DND-41 (cell line): ENCODE measurements at regions not wholly inside any gene's neighbourhood (a gene's known extent, or its start where the extent isn't known, plus 50 kb on each side); places are given as distances from the start of the nearest gene placed in this dataset.
A peak's percentile ranks its signal among the peaks of the same experiment; 100 is the strongest.

ENCODE experiments used
- ATAC-seq: fragments of 200-7000 bp; cut with Tn5 transposase; 3 replicates; pipeline ENCODE4 v1.9.1; 2021; ENCODE audit warnings: low read depth; ENCODE audit not compliant: insufficient read depth
- DNase-seq: peaks from one replicate; pipeline ENCODE4 v3.0.0-alpha.2; 2020
- H2AFZ ChIP-seq: 2 replicates; pipeline ENCODE4 v1.6.0; 2012; ENCODE audit warnings: low read depth, low read length
- H3K27ac ChIP-seq: 2 replicates; pipeline ENCODE4 v1.5.1; 2012; ENCODE audit warnings: low read length, inconsistent platforms
- H3K27me3 ChIP-seq: fragments of 200-600 bp; sonication (generic); 2 replicates; pipeline ENCODE4 v1.6.0; 2012; ENCODE audit warnings: low read length, mild to moderate bottlenecking, inconsistent platforms; ENCODE audit not compliant: insufficient read depth, poor library complexity
- H3K36me3 ChIP-seq: 2 replicates; pipeline ENCODE4 v1.5.1; 2012; ENCODE audit warnings: low read length, inconsistent platforms; ENCODE audit not compliant: insufficient read depth
- H3K4me1 ChIP-seq: 2 replicates; pipeline ENCODE4 v1.5.1; 2012; ENCODE audit warnings: mild to moderate bottlenecking, low read length; ENCODE audit not compliant: insufficient read depth
- H3K4me2 ChIP-seq: 2 replicates; pipeline ENCODE4 v1.6.0; 2012; ENCODE audit warnings: mild to moderate bottlenecking, moderate library complexity, low read length, inconsistent platforms; ENCODE audit not compliant: insufficient read depth
- H3K4me3 ChIP-seq, 2 experiments: fragments of 200-600 bp in 1 of 2; shearing (Covaris generic) in 1 of 2; 2 replicates each; pipeline ENCODE4 v1.5.1; 2012 to 2016; ENCODE audit warnings: inconsistent platforms in 2 of 2, low read length in 2 of 2, mild to moderate bottlenecking in 2 of 2, low read depth in 1 of 2, moderate library complexity in 1 of 2
- H3K79me2 ChIP-seq: 2 replicates; pipeline ENCODE4 v1.6.0; 2012; ENCODE audit warnings: low read length, inconsistent platforms; ENCODE audit not compliant: insufficient read depth
- H3K9ac ChIP-seq: 2 replicates; pipeline ENCODE4 v1.6.0; 2012; ENCODE audit warnings: low read depth, mild to moderate bottlenecking, inconsistent platforms, low read length, moderate library complexity
- H3K9me3 ChIP-seq: 2 replicates; pipeline ENCODE4 v1.5.1; 2012; ENCODE audit warnings: low read length, moderate library complexity, mild to moderate bottlenecking, inconsistent platforms; ENCODE audit not compliant: insufficient read depth, severe bottlenecking
- H4K20me1 ChIP-seq: 2 replicates; pipeline ENCODE4 v1.6.0; 2012; ENCODE audit warnings: low read length; ENCODE audit not compliant: insufficient read depth
- CTCF ChIP-seq: IDR thresholded peaks from 2 replicates; pipeline ENCODE4 v1.5.1; 2012; ENCODE audit warnings: borderline replicate concordance, low read length, moderate library complexity, mild to moderate bottlenecking; ENCODE audit not compliant: poor library complexity, severe bottlenecking; ENCODE audit errors: extremely low read depth
- EZH2 ChIP-seq: IDR thresholded peaks from 3 replicates; pipeline ENCODE4 v1.6.1; 2012; ENCODE audit warnings: borderline replicate concordance, low read depth, mild to moderate bottlenecking, moderate library complexity, low read length, inconsistent platforms; ENCODE audit not compliant: severe bottlenecking

- H3K9me3 ChIP-seq: peaks cover 10% of the 10 kb centered on the region
- DNase-seq (no peak), ATAC-seq (no peak)
- H3K79me2 ChIP-seq: no peaks in the 10 kb centered on the region
- no peaks in the 10 kb centered on the region for H3K27me3 ChIP-seq
- no peaks in the 10 kb centered on the region for H3K4me1 ChIP-seq
- TF ChIP-seq EZH2 (no peak), CTCF (no peak)
- H3K4me3 ChIP-seq: no peak overlapping the region
- H3K36me3 ChIP-seq: no peaks in the 10 kb centered on the region
- no peak overlapping the region for H3K9ac ChIP-seq
- no peak overlapping the region for H2AFZ ChIP-seq
- no peak overlapping the region for H3K4me2 ChIP-seq
- no peak overlapping the region for H3K27ac ChIP-seq
- H4K20me1 ChIP-seq: no peaks in the 10 kb centered on the region
Measured at GRCh38 chr3:82137861-82138260, 376.4 kb upstream of the GBE1 start.

GRCh38 chr3:82137050-82137449 is 375.6 kb upstream of the GBE1 start:
- no peaks in the 10 kb centered on the region for H3K27me3 ChIP-seq
- H3K4me1 ChIP-seq: no peaks in the 10 kb centered on the region
- H3K4me2 ChIP-seq: no peak overlapping the region
- peaks cover 10% of the 10 kb centered on the region for H3K9me3 ChIP-seq
- H3K36me3 ChIP-seq: no peaks in the 10 kb centered on the region
- H3K79me2 ChIP-seq: no peaks in the 10 kb centered on the region
- TF ChIP-seq CTCF (no peak), EZH2 (no peak)
- H3K9ac ChIP-seq: no peak overlapping the region
- no peak overlapping the region for H3K27ac ChIP-seq
- ATAC-seq (peak; percentile 58; the same call in 1 of the 3 replicates), DNase-seq (no peak)
- no peak overlapping the region for H2AFZ ChIP-seq
- no peaks in the 10 kb centered on the region for H4K20me1 ChIP-seq
- no peak overlapping the region for H3K4me3 ChIP-seq

- no peak overlapping the region for H3K4me3 ChIP-seq
- DNase-seq: peak; percentile 62
Measured at GRCh38 chr3:82133070-82133606, 371.7 kb upstream of the GBE1 start.

More at GRCh38 chr3:82133070-82133606, 371.7 kb upstream of the GBE1 start:
- Histone ChIP-seq H3K27ac (no peak overlapping the region), H2AFZ (no peak overlapping the region), H3K4me1 (peaks cover 3% of the 10 kb centered on the region; the same call in 1 of the 2 replicates), H3K9ac (no peak overlapping the region), H3K36me3 (no peaks in the 10 kb centered on the region), H3K27me3 (no peaks in the 10 kb centered on the region), H3K79me2 (no peaks in the 10 kb centered on the region), H4K20me1 (no peaks in the 10 kb centered on the region), H3K9me3 (no peaks in the 10 kb centered on the region), H3K4me2 (no peak overlapping the region)
- ATAC-seq: peak; percentile 86
- peak; percentile 71 for TF ChIP-seq CTCF
- TF ChIP-seq EZH2: no peak
